ENCODE measurements at regions not wholly inside any gene's neighbourhood (a gene's known extent, or its start where the extent isn't known, plus 50 kb on each side); places are given as distances from the start of the nearest gene placed in this dataset.

- TF ChIP-seq, protein P1, sequence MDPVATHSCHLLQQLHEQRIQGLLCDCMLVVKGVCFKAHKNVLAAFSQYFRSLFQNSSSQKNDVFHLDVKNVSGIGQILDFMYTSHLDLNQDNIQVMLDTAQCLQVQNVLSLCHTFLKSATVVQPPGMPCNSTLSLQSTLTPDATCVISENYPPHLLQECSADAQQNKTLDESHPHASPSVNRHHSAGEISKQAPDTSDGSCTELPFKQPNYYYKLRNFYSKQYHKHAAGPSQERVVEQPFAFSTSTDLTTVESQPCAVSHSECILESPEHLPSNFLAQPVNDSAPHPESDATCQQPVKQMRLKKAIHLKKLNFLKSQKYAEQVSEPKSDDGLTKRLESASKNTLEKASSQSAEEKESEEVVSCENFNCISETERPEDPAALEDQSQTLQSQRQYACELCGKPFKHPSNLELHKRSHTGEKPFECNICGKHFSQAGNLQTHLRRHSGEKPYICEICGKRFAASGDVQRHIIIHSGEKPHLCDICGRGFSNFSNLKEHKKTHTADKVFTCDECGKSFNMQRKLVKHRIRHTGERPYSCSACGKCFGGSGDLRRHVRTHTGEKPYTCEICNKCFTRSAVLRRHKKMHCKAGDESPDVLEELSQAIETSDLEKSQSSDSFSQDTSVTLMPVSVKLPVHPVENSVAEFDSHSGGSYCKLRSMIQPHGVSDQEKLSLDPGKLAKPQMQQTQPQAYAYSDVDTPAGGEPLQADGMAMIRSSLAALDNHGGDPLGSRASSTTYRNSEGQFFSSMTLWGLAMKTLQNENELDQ (CRISPR knock-in tag; IDR thresholded peaks at IDR 0.05; ENCODE audit: borderline replicate concordance), result no peak
- TF ChIP-seq ZNF431 (CRISPR knock-in tag; IDR thresholded peaks at IDR 0.05), result no peak
- no peak for TF ChIP-seq RBFOX2 (IDR thresholded peaks at IDR 0.05; ENCODE audit: low read depth, low read length)
- peak; percentile 93 for TF ChIP-seq CREB3 (tag; conservative IDR thresholded peaks at IDR 0.05; ENCODE audit: low read depth)
- no peak for TF ChIP-seq U2AF1 (optimal IDR thresholded peaks at IDR 0.05; ENCODE audit: low read depth, low read length)
- no peak for TF ChIP-seq PHF8 (IDR thresholded peaks at IDR 0.05; ENCODE audit: borderline replicate concordance, low read length)
- no peak for TF ChIP-seq CTCF (IDR thresholded peaks at IDR 0.05 in 2 of 3, conservative IDR thresholded peaks at IDR 0.05 in 1 of 3; ENCODE audit: insufficient read depth in 2 of 3, low read depth in 1 of 3, low read length in 3 of 3)
- TF ChIP-seq KDM1A (IDR thresholded peaks at IDR 0.05), result no peak
- no peak for TF ChIP-seq NFXL1 (CRISPR knock-in tag; IDR thresholded peaks at IDR 0.05)
- TF ChIP-seq EP300 (IDR thresholded peaks at IDR 0.05; ENCODE audit: low read length), result no peak
- TF ChIP-seq USF2 (CRISPR knock-in tag; IDR thresholded peaks at IDR 0.05), result no peak
Observed at GRCh38 chr6:106830930-106831329, 143.6 kb downstream of the CD24 start.

All from K562 (cell line).